ENCODE measurements at regions not wholly inside any gene's neighbourhood (a gene's known extent, or its start where the extent isn't known, plus 50 kb on each side); places are given as distances from the start of the nearest gene placed in this dataset.
A peak's percentile ranks its signal among the peaks of the same experiment; 100 is the strongest.
"Not testable (repeated sequence)": the region's sequence is repeated elsewhere in the genome, so short reads cannot be mapped to it uniquely, and the experiment has no call there.

GRCh38 chr13:89029062-89029461 lies 1357.9 kb downstream of the SLITRK5 start:
- Mint-ChIP-seq H3K9me3 (peaks cover 13% of the 10 kb centered on the region), H3K4me3 (no peak overlapping the region), H3K4me1 (no peaks in the 10 kb centered on the region), H3K27ac (no peak overlapping the region), H3K36me3 (no peaks in the 10 kb centered on the region)
- DNase-seq (ENCODE audit: low spot score in 2 of 2) = no peak
- peak; percentile 40 for ATAC-seq

GRCh38 chr13:89034015-89034414 lies 1362.8 kb downstream of the SLITRK5 start:
- no peaks in the 10 kb centered on the region for H3K4me1 Mint-ChIP-seq
- H3K27ac Mint-ChIP-seq = no peak overlapping the region
- H3K36me3 Mint-ChIP-seq = no peaks in the 10 kb centered on the region
- H3K9me3 Mint-ChIP-seq = peaks cover 7% of the 10 kb centered on the region
- ATAC-seq (no peak), DNase-seq (ENCODE audit: low spot score in 2 of 2) (no peak)
- H3K4me3 Mint-ChIP-seq = no peak overlapping the region

GRCh38 chr13:89052699-89053098 lies 1381.5 kb downstream of the SLITRK5 start:
- no peak overlapping the region for H3K4me3 Mint-ChIP-seq
- H3K27ac Mint-ChIP-seq = no peak overlapping the region
- H3K4me1 Mint-ChIP-seq = no peaks in the 10 kb centered on the region
- DNase-seq (ENCODE audit: low spot score in 2 of 2) (no peak), ATAC-seq (no peak)
- H3K9me3 Mint-ChIP-seq = no peaks in the 10 kb centered on the region
- no peaks in the 10 kb centered on the region for H3K36me3 Mint-ChIP-seq

DNA sequence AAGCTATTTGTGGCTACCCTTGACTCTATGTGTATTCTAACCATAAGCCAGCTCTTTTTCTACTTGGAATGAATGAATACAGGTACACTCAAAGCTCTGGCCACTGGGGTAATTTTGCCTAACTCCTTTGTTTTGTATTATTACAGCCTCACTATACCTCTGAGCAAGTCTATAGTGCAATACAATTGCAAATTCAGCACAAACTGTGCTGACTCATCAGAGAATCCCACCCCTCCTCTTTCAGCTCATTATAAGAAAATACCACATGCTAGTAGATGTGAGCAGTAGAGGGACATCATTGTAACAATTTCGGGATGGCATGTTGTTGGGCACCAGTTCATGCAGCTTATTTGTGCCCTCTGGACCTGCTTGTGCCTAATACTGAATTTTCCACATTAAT lies 1382.2 kb downstream of the SLITRK5 start:
- DNase-seq (ENCODE audit: low spot score in 2 of 2) (no peak), ATAC-seq (no peak)
- H3K4me3 Mint-ChIP-seq = no peak overlapping the region
- H3K36me3 Mint-ChIP-seq = no peaks in the 10 kb centered on the region
- no peak overlapping the region for H3K27ac Mint-ChIP-seq
- no peaks in the 10 kb centered on the region for H3K4me1 Mint-ChIP-seq
- no peaks in the 10 kb centered on the region for H3K9me3 Mint-ChIP-seq

DNA sequence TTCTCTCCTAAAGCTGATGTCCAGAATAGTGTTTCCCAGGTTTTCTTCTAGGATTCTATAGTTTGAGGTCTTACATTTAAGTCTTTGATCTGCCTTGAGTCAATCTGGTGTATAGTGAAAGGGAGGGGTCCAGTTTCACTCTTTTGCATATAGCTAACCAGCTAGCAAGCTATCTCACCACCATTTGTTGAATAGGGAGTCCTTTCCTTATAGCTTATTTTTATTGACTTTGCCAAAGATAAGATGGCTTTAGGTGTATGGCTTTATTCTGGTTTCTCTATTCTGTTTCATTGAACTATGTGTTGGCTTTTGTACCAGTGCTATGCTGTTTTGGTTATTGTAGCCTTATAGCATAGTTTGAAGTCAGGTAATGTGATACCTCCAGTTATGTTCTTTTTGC lies 1386.1 kb downstream of the SLITRK5 start:
- no peak overlapping the region for H3K4me3 Mint-ChIP-seq
- ATAC-seq (no peak), DNase-seq (ENCODE audit: low spot score in 2 of 2) (no peak)
- no peaks in the 10 kb centered on the region for H3K9me3 Mint-ChIP-seq
- no peak overlapping the region for H3K27ac Mint-ChIP-seq
- no peaks in the 10 kb centered on the region for H3K4me1 Mint-ChIP-seq
- H3K36me3 Mint-ChIP-seq = no peaks in the 10 kb centered on the region

GRCh38 chr13:89057862-89058261 lies 1386.7 kb downstream of the SLITRK5 start:
- Mint-ChIP-seq H3K9me3 (no peaks in the 10 kb centered on the region), H3K36me3 (no peaks in the 10 kb centered on the region), H3K4me1 (no peaks in the 10 kb centered on the region)

GRCh38 chr13:89061821-89062220 lies 1390.7 kb downstream of the SLITRK5 start:
- DNase-seq (ENCODE audit: low spot score in 2 of 2) (no peak), ATAC-seq (no peak)
- Mint-ChIP-seq H3K27ac (no peak overlapping the region), H3K4me1 (no peaks in the 10 kb centered on the region), H3K9me3 (no peaks in the 10 kb centered on the region), H3K4me3 (no peak overlapping the region), H3K36me3 (no peaks in the 10 kb centered on the region)

More at GRCh38 chr13:89057862-89058261, 1386.7 kb downstream of the SLITRK5 start:
- Mint-ChIP-seq H3K27ac (no peak overlapping the region), H3K4me3 (no peak overlapping the region)
- DNase-seq (ENCODE audit: low spot score in 2 of 2) (no peak), ATAC-seq (no peak)

DNA sequence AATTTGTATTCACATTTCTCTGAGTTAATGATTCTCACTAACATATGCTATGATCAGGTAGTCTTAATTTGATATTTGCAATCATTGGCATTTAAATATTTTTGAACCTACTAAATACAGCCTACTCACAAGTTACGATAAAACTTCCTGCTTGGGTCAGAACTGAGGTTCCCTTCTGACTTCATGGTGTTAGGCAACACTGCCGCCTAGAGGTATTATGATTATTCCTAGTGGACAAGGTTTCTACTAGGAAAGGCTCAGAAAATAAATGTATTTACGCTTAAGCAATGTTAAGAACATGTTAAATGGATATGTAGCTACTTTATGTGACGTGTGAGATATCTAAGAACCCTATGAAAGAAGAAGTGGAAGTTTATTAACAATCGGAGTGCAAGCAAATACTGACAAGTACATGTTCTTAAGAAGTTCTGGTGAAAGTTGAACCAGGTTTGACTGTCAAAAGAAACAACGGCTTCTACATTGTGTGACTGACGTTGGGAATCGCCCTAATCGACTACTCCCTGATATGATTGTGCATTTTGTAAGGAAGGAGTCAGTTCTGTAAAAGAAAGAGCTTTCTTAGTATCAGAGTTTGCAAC lies 1395.8 kb downstream of the SLITRK5 start:
- H3K9me3 Mint-ChIP-seq = no peaks in the 10 kb centered on the region
- DNase-seq (ENCODE audit: low spot score in 2 of 2) = no peak
- H3K4me3 Mint-ChIP-seq = no peak overlapping the region
- peak; percentile 61 for ATAC-seq
- H3K4me1 Mint-ChIP-seq = no peaks in the 10 kb centered on the region
- H3K27ac Mint-ChIP-seq = no peak overlapping the region
- H3K36me3 Mint-ChIP-seq = no peaks in the 10 kb centered on the region

DNA sequence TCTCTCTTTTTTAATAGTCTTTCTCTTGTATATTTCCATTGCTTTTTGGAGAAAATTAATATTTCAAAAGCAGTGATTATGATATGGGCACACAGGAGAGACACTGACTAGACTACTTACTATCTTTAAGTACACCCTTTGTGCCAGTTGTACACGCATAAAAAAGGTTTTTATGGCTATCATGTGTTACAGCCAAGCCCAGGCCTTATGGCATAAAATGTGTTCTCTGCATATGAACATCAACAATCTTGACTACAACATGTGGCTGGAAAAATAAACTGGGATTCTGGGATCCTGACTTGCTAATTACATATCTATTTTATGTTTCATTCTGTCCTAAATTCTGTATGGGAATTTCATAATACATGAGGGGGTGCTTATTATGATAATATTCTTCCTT lies 1401.8 kb downstream of the SLITRK5 start:
- ATAC-seq (no peak), DNase-seq (ENCODE audit: low spot score in 2 of 2) (no peak)
- no peaks in the 10 kb centered on the region for H3K4me1 Mint-ChIP-seq
- H3K4me3 Mint-ChIP-seq = no peak overlapping the region
- H3K36me3 Mint-ChIP-seq = no peaks in the 10 kb centered on the region
- peaks cover 10% of the 10 kb centered on the region for H3K9me3 Mint-ChIP-seq
- no peak overlapping the region for H3K27ac Mint-ChIP-seq

- no peak overlapping the region for H3K4me3 Mint-ChIP-seq
- no peak for DNase-seq (ENCODE audit: low spot score in 2 of 2)
- ATAC-seq = no peak
- no peaks in the 10 kb centered on the region for H3K36me3 Mint-ChIP-seq
- no peak overlapping the region for H3K27ac Mint-ChIP-seq
- H3K4me1 Mint-ChIP-seq = no peaks in the 10 kb centered on the region
- peaks cover 13% of the 10 kb centered on the region for H3K9me3 Mint-ChIP-seq
Observed at GRCh38 chr13:89076622-89077021, 1405.5 kb downstream of the SLITRK5 start.

- H3K9me3 Mint-ChIP-seq = peaks cover 9% of the 10 kb centered on the region
- no peaks in the 10 kb centered on the region for H3K4me1 Mint-ChIP-seq
- no peak for DNase-seq (ENCODE audit: low spot score in 2 of 2)
- no peak overlapping the region for H3K4me3 Mint-ChIP-seq
- H3K36me3 Mint-ChIP-seq = no peaks in the 10 kb centered on the region
- H3K27ac Mint-ChIP-seq = no peak overlapping the region
- no peak for ATAC-seq
Observed at GRCh38 chr13:89082623-89083022, 1411.5 kb downstream of the SLITRK5 start.

GRCh38 chr13:89088107-89088506 lies 1416.9 kb downstream of the SLITRK5 start:
- DNase-seq (ENCODE audit: low spot score in 2 of 2); H3K9me3 Mint-ChIP-seq; ATAC-seq; H3K27ac Mint-ChIP-seq; H3K4me1 Mint-ChIP-seq; H3K4me3 Mint-ChIP-seq; H3K36me3 Mint-ChIP-seq: not testable (repeated sequence)

DNA sequence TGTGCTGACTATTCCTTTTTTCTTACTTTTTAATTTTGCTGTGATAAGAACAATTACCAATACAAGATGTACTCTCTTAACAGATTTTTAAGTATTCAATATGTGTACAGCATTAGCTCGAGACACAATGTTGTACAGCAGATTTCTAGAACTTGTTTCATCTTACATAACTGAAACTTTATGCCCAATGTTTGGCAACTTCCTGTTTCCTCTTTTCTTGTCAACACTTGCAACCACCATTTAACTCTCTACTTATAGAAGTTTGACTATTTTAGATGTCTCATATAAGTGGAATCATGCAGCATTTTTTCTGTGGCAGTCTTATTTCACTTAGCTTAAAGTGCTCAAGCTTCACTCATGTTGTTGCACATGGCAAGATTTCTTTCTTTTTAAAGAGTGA lies 1426.8 kb downstream of the SLITRK5 start:
- ATAC-seq (no peak), DNase-seq (ENCODE audit: low spot score in 2 of 2) (no peak)
- Mint-ChIP-seq H3K4me3 (no peak overlapping the region), H3K9me3 (peaks cover 10% of the 10 kb centered on the region), H3K27ac (no peak overlapping the region), H3K36me3 (no peaks in the 10 kb centered on the region), H3K4me1 (no peaks in the 10 kb centered on the region)

DNA sequence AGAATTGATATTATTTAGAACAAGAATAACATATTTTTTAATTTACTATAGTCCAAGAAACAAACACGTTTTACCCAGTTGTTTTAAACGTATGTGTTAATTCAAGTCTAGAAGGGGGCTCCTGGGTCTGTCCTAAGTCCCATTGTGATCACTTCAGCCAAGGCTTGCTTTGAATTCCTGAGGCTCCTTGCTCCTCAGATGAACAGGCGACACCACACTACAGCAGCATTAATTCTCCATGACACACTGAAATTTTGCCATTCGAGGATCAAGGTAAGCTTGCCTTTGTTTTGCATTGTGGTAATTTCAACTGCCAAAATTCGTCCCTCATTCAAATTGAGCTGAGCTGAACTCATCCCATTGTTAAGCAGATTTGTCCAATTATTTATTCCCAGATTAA lies 1442.6 kb downstream of the SLITRK5 start:
- Mint-ChIP-seq H3K9me3 (peaks cover 6% of the 10 kb centered on the region), H3K27ac (no peak overlapping the region), H3K4me1 (no peaks in the 10 kb centered on the region), H3K36me3 (no peaks in the 10 kb centered on the region), H3K4me3 (no peak overlapping the region)
- no peak for ATAC-seq
- DNase-seq (ENCODE audit: low spot score in 2 of 2) = no peak

GRCh38 chr13:89115307-89115706 lies 1444.1 kb downstream of the SLITRK5 start:
- Mint-ChIP-seq H3K27ac (no peak overlapping the region), H3K4me3 (no peak overlapping the region), H3K4me1 (no peaks in the 10 kb centered on the region), H3K9me3 (peaks cover 8% of the 10 kb centered on the region), H3K36me3 (no peaks in the 10 kb centered on the region)
- DNase-seq (ENCODE audit: low spot score in 2 of 2) (no peak), ATAC-seq (no peak)

- Mint-ChIP-seq H3K4me3 (no peak overlapping the region), H3K36me3 (no peaks in the 10 kb centered on the region), H3K9me3 (peaks cover 4% of the 10 kb centered on the region), H3K4me1 (no peaks in the 10 kb centered on the region), H3K27ac (no peak overlapping the region)
- DNase-seq (ENCODE audit: low spot score in 2 of 2) (no peak), ATAC-seq (no peak)
Observed at GRCh38 chr13:89136678-89137077, 1465.5 kb downstream of the SLITRK5 start.

- no peak overlapping the region for H3K27ac Mint-ChIP-seq
- H3K9me3 Mint-ChIP-seq = peaks cover 11% of the 10 kb centered on the region
- H3K36me3 Mint-ChIP-seq = no peaks in the 10 kb centered on the region
- ATAC-seq (no peak), DNase-seq (ENCODE audit: low spot score in 2 of 2) (no peak)
- H3K4me1 Mint-ChIP-seq = no peaks in the 10 kb centered on the region
- H3K4me3 Mint-ChIP-seq = no peak overlapping the region
Observed at GRCh38 chr13:89150362-89150761, 1479.2 kb downstream of the SLITRK5 start.
